Transverse colon (tissue), 3 donors: ENCODE measurements at regions not wholly inside any gene's neighbourhood (a gene's known extent, or its start where the extent isn't known, plus 50 kb on each side); places are given as distances from the start of the nearest gene placed in this dataset.

ENCODE experiments used
- EP300 ChIP-seq: sonication (generic); formaldehyde crosslinking; IDR thresholded peaks from one replicate; pipeline ENCODE4 v1.6.1; 2017; ENCODE audit warnings: antibody characterized with exemption, low read depth
- POLR2A ChIP-seq: fragments of 450-650 bp; IDR thresholded peaks from one replicate; pipeline ENCODE4 v1.6.1; 2016; ENCODE audit warnings: antibody characterized with exemption, mild to moderate bottlenecking, moderate library complexity
- TF ChIP-seq, protein P1 (sequence below), 5 experiments: fragments of 200-600 bp in 3 of 5; fragments of 450-650 bp in 2 of 5; sonication (generic) in 3 of 5; IDR thresholded peaks; 1 replicate in 2 of 5; 2 replicates in 3 of 5; pipeline ENCODE4 v1.5.1; 2016 to 2017; ENCODE audit warnings: antibody characterized with exemption in 5 of 5, inconsistent platforms in 3 of 5, mild to moderate bottlenecking in 2 of 5, moderate library complexity in 1 of 5

DNA sequence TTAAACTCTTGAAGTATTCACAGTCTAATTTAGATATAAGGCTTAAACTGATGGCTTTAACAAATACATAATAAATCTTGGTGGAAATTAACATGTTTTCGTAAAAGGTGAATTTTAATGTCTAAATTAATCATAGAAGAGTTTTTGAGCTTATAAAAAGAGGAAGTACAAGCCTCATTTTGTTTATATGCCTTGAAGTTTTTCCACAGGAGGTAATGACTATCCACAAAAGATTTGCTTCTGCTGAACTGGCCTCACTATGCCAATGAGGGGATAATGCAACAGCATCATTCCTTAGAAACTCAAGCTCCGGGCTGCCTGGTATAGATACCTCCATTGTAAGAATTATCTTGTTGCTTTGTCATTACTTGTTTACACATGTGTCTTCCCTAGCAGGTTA lies 175.6 kb downstream of the DUSP6 start:
- TF ChIP-seq, protein P1, sequence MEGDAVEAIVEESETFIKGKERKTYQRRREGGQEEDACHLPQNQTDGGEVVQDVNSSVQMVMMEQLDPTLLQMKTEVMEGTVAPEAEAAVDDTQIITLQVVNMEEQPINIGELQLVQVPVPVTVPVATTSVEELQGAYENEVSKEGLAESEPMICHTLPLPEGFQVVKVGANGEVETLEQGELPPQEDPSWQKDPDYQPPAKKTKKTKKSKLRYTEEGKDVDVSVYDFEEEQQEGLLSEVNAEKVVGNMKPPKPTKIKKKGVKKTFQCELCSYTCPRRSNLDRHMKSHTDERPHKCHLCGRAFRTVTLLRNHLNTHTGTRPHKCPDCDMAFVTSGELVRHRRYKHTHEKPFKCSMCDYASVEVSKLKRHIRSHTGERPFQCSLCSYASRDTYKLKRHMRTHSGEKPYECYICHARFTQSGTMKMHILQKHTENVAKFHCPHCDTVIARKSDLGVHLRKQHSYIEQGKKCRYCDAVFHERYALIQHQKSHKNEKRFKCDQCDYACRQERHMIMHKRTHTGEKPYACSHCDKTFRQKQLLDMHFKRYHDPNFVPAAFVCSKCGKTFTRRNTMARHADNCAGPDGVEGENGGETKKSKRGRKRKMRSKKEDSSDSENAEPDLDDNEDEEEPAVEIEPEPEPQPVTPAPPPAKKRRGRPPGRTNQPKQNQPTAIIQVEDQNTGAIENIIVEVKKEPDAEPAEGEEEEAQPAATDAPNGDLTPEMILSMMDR (IDR thresholded peaks at IDR 0.05): no peak
- TF ChIP-seq POLR2A (no peak), EP300 (no peak)
